HK-2 (cell line): ENCODE measurements at regions not wholly inside any gene's neighbourhood (a gene's known extent, or its start where the extent isn't known, plus 50 kb on each side); places are given as distances from the start of the nearest gene placed in this dataset.

Experiments used
- DNase-seq: peaks from one replicate; pipeline ENCODE4 v3.0.0-alpha.2; 2018; ENCODE audit not compliant: unreplicated experiment

GRCh38 chr11:70570693-70571395 lies 172.5 kb downstream of the CTTN start:
- DNase-seq, result no peak

GRCh38 chr11:70572974-70573260 lies 174.6 kb downstream of the CTTN start:
- DNase-seq, result no peak

- DNase-seq, result no peak
These were observed 175.4 kb downstream of the CTTN start for GRCh38 chr11:70573701-70574151.

GRCh38 chr11:70574725-70575347 lies 176.5 kb downstream of the CTTN start:
- no peak for DNase-seq

- DNase-seq, result no peak
These were observed 177.2 kb downstream of the CTTN start for GRCh38 chr11:70575396-70576060.

GRCh38 chr11:70577258-70577603 lies 178.9 kb downstream of the CTTN start:
- DNase-seq, result no peak

- no peak for DNase-seq
These were observed 179.6 kb downstream of the CTTN start for GRCh38 chr11:70577948-70578347.

- no peak for DNase-seq
These were observed 180.0 kb downstream of the CTTN start for GRCh38 chr11:70578371-70578770.

GRCh38 chr11:70578831-70579230 lies 180.5 kb downstream of the CTTN start:
- DNase-seq, result no peak

- DNase-seq, result no peak
These were observed 181.1 kb downstream of the CTTN start for GRCh38 chr11:70579316-70579955.

- no peak for DNase-seq
These were observed 181.9 kb downstream of the CTTN start for GRCh38 chr11:70580036-70580805.

- DNase-seq, result no peak
These were observed 183.9 kb downstream of the CTTN start for GRCh38 chr11:70581991-70582885.

GRCh38 chr11:70582886-70583641 lies 184.7 kb downstream of the CTTN start:
- no peak for DNase-seq

- no peak for DNase-seq
These were observed 185.5 kb downstream of the CTTN start for GRCh38 chr11:70583781-70584218.

GRCh38 chr11:70584498-70585235 lies 186.3 kb downstream of the CTTN start:
- DNase-seq, result no peak

GRCh38 chr11:70585236-70585545 lies 186.9 kb downstream of the CTTN start:
- no peak for DNase-seq

- no peak for DNase-seq
These were observed 188.1 kb downstream of the CTTN start for GRCh38 chr11:70586261-70587074.

- no peak for DNase-seq
These were observed 188.7 kb downstream of the CTTN start for GRCh38 chr11:70587075-70587389.

- DNase-seq, result no peak
These were observed 192.1 kb downstream of the CTTN start for GRCh38 chr11:70590356-70590991.
